ENCODE measurements at regions not wholly inside any gene's neighbourhood (a gene's known extent, or its start where the extent isn't known, plus 50 kb on each side); places are given as distances from the start of the nearest gene placed in this dataset.
A peak's percentile ranks its signal among the peaks of the same experiment; 100 is the strongest.

DNA sequence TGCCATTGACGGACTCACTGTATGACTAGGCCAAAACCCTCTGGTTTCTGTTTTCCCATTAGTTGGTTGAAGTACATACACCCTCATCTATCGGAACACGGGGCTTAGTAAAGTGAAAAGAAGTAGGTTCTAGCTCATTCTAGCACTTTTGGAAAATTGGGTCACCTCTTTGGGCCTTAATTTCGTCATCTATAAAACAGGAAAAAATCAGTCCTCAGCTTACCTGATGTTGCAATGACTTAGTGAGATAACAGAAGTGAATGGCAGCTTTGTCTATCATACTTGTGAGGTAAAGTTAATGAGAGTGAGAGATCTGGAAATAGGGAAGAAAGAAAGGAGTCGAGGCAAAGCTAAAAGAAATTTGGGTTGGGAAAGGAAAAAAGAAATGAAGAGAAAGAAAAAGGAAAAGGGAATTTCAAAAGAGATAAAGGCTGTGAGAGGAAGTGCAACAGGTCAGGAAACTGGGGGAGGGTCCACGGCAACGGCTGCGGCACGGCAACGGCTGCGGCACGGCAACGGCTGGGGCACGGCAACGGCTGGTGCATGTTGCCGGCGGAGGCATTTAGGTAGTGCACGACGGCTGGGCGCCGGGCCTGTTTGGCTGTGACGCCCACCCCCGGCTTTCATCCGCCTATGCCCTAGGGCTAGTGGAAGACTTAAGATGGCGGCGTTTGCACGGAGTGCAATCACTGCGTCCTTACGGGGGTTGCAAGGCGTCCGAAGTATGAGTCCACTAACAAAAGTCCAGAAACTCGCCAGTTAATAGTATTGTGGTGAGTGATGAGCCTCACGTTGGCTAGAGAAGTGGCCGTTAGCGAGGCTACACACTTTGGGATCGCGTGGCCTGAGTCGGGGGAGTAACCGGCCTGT, 91.4 kb upstream of the XIST start (continued):
- TF ChIP-seq LRRFIP1 (CRISPR knock-in tag; conservative IDR thresholded peaks at IDR 0.05) (no peak), ZNF383 (CRISPR knock-in tag; IDR thresholded peaks at IDR 0.05; ENCODE audit: borderline replicate concordance) (0 out of 2 replicates have a peak, but pooled peaks have one; percentile 26), KMT2A (CRISPR knock-in tag; IDR thresholded peaks at IDR 0.05) (peak; percentile 98), CHD2 (IDR thresholded peaks at IDR 0.05; ENCODE audit: low read depth, low read length) (no peak), NBN (conservative IDR thresholded peaks at IDR 0.05) (no peak), MEF2D (CRISPR knock-in tag; IDR thresholded peaks at IDR 0.05) (peak; percentile 69; the same call in 1 of the 2 replicates), TCF12 (IDR thresholded peaks at IDR 0.05) (no peak), TCF12 (CRISPR knock-in tag; IDR thresholded peaks at IDR 0.05) (peak; percentile 47; the same call in 1 of the 2 replicates), ZBTB38 (CRISPR knock-in tag; IDR thresholded peaks at IDR 0.05) (peak; percentile 85), NFRKB (IDR thresholded peaks at IDR 0.05) (peak; percentile 85), RFX1 (IDR thresholded peaks at IDR 0.05) (peak; percentile 69; the same call in 1 of the 2 replicates), ZNF446 (CRISPR knock-in tag; IDR thresholded peaks at IDR 0.05) (no peak), MBNL3 (CRISPR knock-in tag; conservative IDR thresholded peaks at IDR 0.05) (no peak), TEF (CRISPR knock-in tag; IDR thresholded peaks at IDR 0.05) (no peak), JDP2 (CRISPR knock-in tag; IDR thresholded peaks at IDR 0.05; ENCODE audit: borderline replicate concordance) (no peak), ATF4 (CRISPR knock-in tag; IDR thresholded peaks at IDR 0.05) (peak in 1 of 2 experiments; percentile 71; a peak in 1 of 4 replicates), ZNF564 (CRISPR knock-in tag; IDR thresholded peaks at IDR 0.05) (peak; percentile 77; the same call in 1 of the 2 replicates), PITX1 (CRISPR knock-in tag; IDR thresholded peaks at IDR 0.05) (peak; percentile 58; the same call in 1 of the 2 replicates), SALL1 (CRISPR knock-in tag; IDR thresholded peaks at IDR 0.05) (peak; percentile 85; the same call in 1 of the 2 replicates), THYN1 (CRISPR knock-in tag; IDR thresholded peaks at IDR 0.05; ENCODE audit: borderline replicate concordance, low read depth) (no peak), GTF2F1 (IDR thresholded peaks at IDR 0.05; ENCODE audit: low read length) (no peak), NFYC (CRISPR knock-in tag; IDR thresholded peaks at IDR 0.05) (no peak; the same call in 1 of the 2 replicates), CSRNP1 (CRISPR knock-in tag; IDR thresholded peaks at IDR 0.05) (0 out of 2 replicates have a peak, but pooled peaks have one; percentile 32), ZNF263 (CRISPR knock-in tag; IDR thresholded peaks at IDR 0.05) (no peak), KLF13 (CRISPR knock-in tag; IDR thresholded peaks at IDR 0.05) (no peak)
- TF ChIP-seq, protein P1, sequence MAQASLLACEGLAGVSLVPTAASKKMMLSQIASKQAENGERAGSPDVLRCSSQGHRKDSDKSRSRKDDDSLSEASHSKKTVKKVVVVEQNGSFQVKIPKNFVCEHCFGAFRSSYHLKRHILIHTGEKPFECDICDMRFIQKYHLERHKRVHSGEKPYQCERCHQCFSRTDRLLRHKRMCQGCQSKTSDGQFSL (CRISPR knock-in tag; IDR thresholded peaks at IDR 0.05), result no peak
